PC-3 (cell line): ENCODE measurements at regions not wholly inside any gene's neighbourhood (a gene's known extent, or its start where the extent isn't known, plus 50 kb on each side); places are given as distances from the start of the nearest gene placed in this dataset.

Source experiments
- ATAC-seq: fragments of 200-7000 bp; cut with Tn5 transposase; 2 replicates; pipeline ENCODE4 v1.9.1; 2020; ENCODE audit warnings: mild to moderate bottlenecking, moderate library complexity
- BruUV-seq: library from RNA; stranded (reverse); fragments of 400-500 nt; replicated peaks from 2 replicates; lab custom pipeline; 2021; lab: Mats Ljungman, UMichigan
- CTCF ChIA-PET: fragments of 300-600 bp; sonication (Branson Sonifier 250); formaldehyde crosslinking; loops from one replicate; lab custom pipeline; 2022; ENCODE audit warnings: antibody characterized with exemption; lab: Charles Lee
- POLR2A ChIA-PET: fragments of 300-600 bp; sonication (Branson Sonifier 250); formaldehyde crosslinking; loops from one replicate; lab custom pipeline; 2022; ENCODE audit warnings: antibody characterized with exemption; ENCODE audit not compliant: unreplicated experiment; lab: Charles Lee
- DNase-seq: peaks from one replicate; pipeline ENCODE4 v3.0.0-alpha.2; 2015
- H2AFZ ChIP-seq: fragments of 300-600 bp; sonication (generic); 2 replicates; pipeline ENCODE4 v1.6.0; 2016; ENCODE audit warnings: antibody characterized with exemption, low read length
- H3F3A ChIP-seq: fragments of 300-600 bp; sonication (generic); one replicate; pipeline ENCODE4 v1.6.0; 2017; ENCODE audit warnings: antibody characterized with exemption, low read length, control low read depth, mild to moderate bottlenecking; ENCODE audit not compliant: unreplicated experiment
- H3K27ac ChIP-seq: fragments of 300-600 bp; sonication (generic); 2 replicates; pipeline ENCODE4 v1.5.1; 2016; ENCODE audit warnings: mild to moderate bottlenecking, low read length
- H3K27me3 ChIP-seq: fragments of 300-600 bp; sonication (generic); 2 replicates; pipeline ENCODE4 v1.6.1; 2016; ENCODE audit warnings: low read length, mixed read lengths
- H3K36me3 ChIP-seq: fragments of 300-600 bp; sonication (generic); 2 replicates; pipeline ENCODE4 v1.6.1; 2016; ENCODE audit warnings: low read depth, mixed run types, low read length, mixed read lengths
- H3K4me1 ChIP-seq: fragments of 300-600 bp; sonication (generic); 2 replicates; pipeline ENCODE4 v1.5.1; 2016; ENCODE audit warnings: low read length; ENCODE audit not compliant: insufficient read depth
- H3K4me2 ChIP-seq: fragments of 300-600 bp; sonication (generic); 2 replicates; pipeline ENCODE4 v1.6.0; 2016; ENCODE audit warnings: low read length
- H3K4me3 ChIP-seq: fragments of 300-600 bp; sonication (generic); 2 replicates; pipeline ENCODE4 v1.5.1; 2016; ENCODE audit warnings: mild to moderate bottlenecking, low read length, mixed read lengths
- H3K79me2 ChIP-seq: fragments of 300-600 bp; sonication (generic); 2 replicates; pipeline ENCODE4 v1.6.1; 2017; ENCODE audit warnings: low read length, mixed read lengths
- H3K9ac ChIP-seq: fragments of 300-600 bp; sonication (generic); 2 replicates; pipeline ENCODE4 v1.6.0; 2016; ENCODE audit warnings: mild to moderate bottlenecking, low read length
- H3K9me2 ChIP-seq: fragments of 300-600 bp; sonication (generic); replicated peaks from 2 replicates; pipeline ENCODE4 v1.6.1; 2016; ENCODE audit warnings: mixed run types, low read length, mixed read lengths
- H3K9me3 ChIP-seq: fragments of 300-600 bp; sonication (generic); 2 replicates; pipeline ENCODE4 v1.6.1; 2016; ENCODE audit warnings: low read length, mixed read lengths
- H4K20me1 ChIP-seq: fragments of 300-600 bp; sonication (generic); 2 replicates; pipeline ENCODE4 v1.6.1; 2016; ENCODE audit warnings: low read length, mixed read lengths
- CTCF ChIP-seq: fragments of 300-600 bp; sonication (generic); conservative IDR thresholded peaks from 2 replicates; pipeline ENCODE4 v1.5.1; 2017; ENCODE audit warnings: antibody characterized with exemption, low read depth, mild to moderate bottlenecking, low read length
- EZH2 ChIP-seq: fragments of 300-600 bp; sonication (generic); IDR thresholded peaks from one replicate; pipeline ENCODE4 v1.6.1; 2017; ENCODE audit warnings: antibody characterized with exemption, mild to moderate bottlenecking, low read length; ENCODE audit not compliant: unreplicated experiment
- EZH2phosphoT487 ChIP-seq: fragments of 300-600 bp; sonication (generic); IDR thresholded peaks from 2 replicates; pipeline ENCODE4 v1.6.1; 2018; ENCODE audit warnings: mild to moderate bottlenecking, antibody characterized with exemption, low read length, borderline replicate concordance
- intact Hi-C: fragments of 100-400 bp; cut with micrococcal nuclease; formaldehyde crosslinking; loops from 2 replicates; pipeline ENCODE4 v1.9.0; 2023

- no peak for TF ChIP-seq EZH2phosphoT487
- no peak for TF ChIP-seq EZH2
- TF ChIP-seq CTCF = no peak
- no peaks in the 10 kb centered on the region for H3K9me2 ChIP-seq
- H3K27me3 ChIP-seq = no peaks in the 10 kb centered on the region
- ATAC-seq (no peak), DNase-seq (no peak)
- no peaks in the 10 kb centered on the region for H3K9me3 ChIP-seq
- H4K20me1 ChIP-seq = no peaks in the 10 kb centered on the region
- H3K9ac ChIP-seq = no peak overlapping the region
- H3K4me1 ChIP-seq = peaks cover 7% of the 10 kb centered on the region
- H3K36me3 ChIP-seq = no peaks in the 10 kb centered on the region
- BruUV-seq = no TSS peak
- no peaks in the 10 kb centered on the region for H3F3A ChIP-seq
- H3K27ac ChIP-seq = no peak overlapping the region
- no peaks in the 10 kb centered on the region for H3K79me2 ChIP-seq
- intact Hi-C loops = no loop called here
- CTCF ChIA-PET = no interaction called here
- POLR2A ChIA-PET = no interaction called here
- H2AFZ ChIP-seq = no peak overlapping the region
- H3K4me2 ChIP-seq = no peak overlapping the region
- no peak overlapping the region for H3K4me3 ChIP-seq
Observed at GRCh38 chr11:38723361-38723760, 2125.3 kb upstream of the RAG2 start.

GRCh38 chr11:38721586-38722315 is 2123.7 kb upstream of the RAG2 start:
- intact Hi-C loops = no loop called here
- Histone ChIP-seq H3F3A (no peaks in the 10 kb centered on the region), H3K4me2 (no peak overlapping the region), H3K9me3 (no peaks in the 10 kb centered on the region), H3K79me2 (no peaks in the 10 kb centered on the region), H4K20me1 (no peaks in the 10 kb centered on the region), H3K4me1 (peaks cover 17% of the 10 kb centered on the region), H3K9me2 (no peaks in the 10 kb centered on the region), H3K4me3 (no peak overlapping the region), H2AFZ (no peak overlapping the region), H3K27me3 (no peaks in the 10 kb centered on the region), H3K27ac (no peak overlapping the region), H3K36me3 (no peaks in the 10 kb centered on the region), H3K9ac (no peak overlapping the region)
- CTCF ChIA-PET = no interaction called here
- DNase-seq (no peak), ATAC-seq (no peak)
- no TSS peak for BruUV-seq
- POLR2A ChIA-PET = no interaction called here
- TF ChIP-seq EZH2 (no peak), CTCF (no peak), EZH2phosphoT487 (no peak)

- Histone ChIP-seq H3K27me3 (no peaks in the 10 kb centered on the region), H3K9me3 (no peaks in the 10 kb centered on the region), H3K79me2 (no peaks in the 10 kb centered on the region), H3K9ac (no peak overlapping the region), H3K4me1 (peaks cover 17% of the 10 kb centered on the region), H3K4me3 (no peak overlapping the region), H3F3A (no peaks in the 10 kb centered on the region), H3K27ac (no peak overlapping the region), H4K20me1 (no peaks in the 10 kb centered on the region), H3K36me3 (no peaks in the 10 kb centered on the region), H3K4me2 (no peak overlapping the region), H3K9me2 (no peaks in the 10 kb centered on the region), H2AFZ (peak overlapping the region; percentile 23; the same call in 1 of the 2 replicates)
- intact Hi-C loops = no loop called here
- CTCF ChIA-PET = no interaction called here
- no peak; the same call in 1 of the 2 replicates for ATAC-seq
- DNase-seq = no peak
- POLR2A ChIA-PET = no interaction called here
- no TSS peak for BruUV-seq
- TF ChIP-seq EZH2phosphoT487 (no peak), EZH2 (no peak), CTCF (no peak)
Observed at GRCh38 chr11:38718659-38719058, 2120.6 kb upstream of the RAG2 start.
